HepG2 (cell line): ENCODE measurements at regions not wholly inside any gene's neighbourhood (a gene's known extent, or its start where the extent isn't known, plus 50 kb on each side); places are given as distances from the start of the nearest gene placed in this dataset.

Experiments
- ATAC-seq: fragments of 200-7000 bp; cut with Tn5 transposase; 3 replicates; pipeline ENCODE4 v1.9.1; 2020; ENCODE audit warnings: mild to moderate bottlenecking, moderate library complexity
- BruUV-seq: library from RNA; stranded (reverse); fragments of 400-500 nt; replicated peaks from 2 replicates; lab custom pipeline; 2021; lab: Mats Ljungman, UMichigan
- CTCF ChIA-PET: fragments of 300-600 bp; formaldehyde crosslinking; extraction: SDS; loops from one replicate; lab custom pipeline; 2021; ENCODE audit warnings: low total read pairs, inconsistent platforms, low intra/inter-chr PET ratio; lab: Yijun Ruan, JAX
- POLR2A ChIA-PET: fragments of 350-600 bp; sonication (Branson Sonifier 250); formaldehyde crosslinking; loops from one replicate; lab custom pipeline; 2020; ENCODE audit warnings: antibody characterized with exemption, inconsistent platforms; lab: Yijun Ruan, JAX
- DNase-seq: peaks from one replicate; pipeline ENCODE4 v3.0.0-alpha.2; 2015; ENCODE audit warnings: low spot score
- FAIRE-seq: peaks from 3 replicates; lab custom pipeline; 2011; peaks lifted over from hg19 to GRCh38; lab: Jason Lieb, UNC
- H2AFZ ChIP-seq: one replicate; pipeline ENCODE4 v1.6.1; 2011; ENCODE audit warnings: low read length, inconsistent platforms
- H3K27ac ChIP-seq: fragments of 300-600 bp; 3 replicates; pipeline ENCODE4 v1.8.0; 2011; ENCODE audit warnings: mixed run types, mild to moderate bottlenecking, mixed read lengths, low read length, inconsistent platforms; ENCODE audit not compliant: insufficient read depth; ENCODE audit errors: extremely low read length
- H3K27me3 ChIP-seq, 2 experiments: fragments of 200-600 bp in 1 of 2; 2 replicates in 1 of 2; 3 replicates in 1 of 2; pipeline versions ENCODE4 v1.6.0 to v1.8.0; 2011; ENCODE audit warnings: low read length in 2 of 2, mild to moderate bottlenecking in 2 of 2, moderate library complexity in 2 of 2, inconsistent platforms in 1 of 2; ENCODE audit not compliant: insufficient read depth in 2 of 2, control insufficient read depth in 1 of 2
- H3K36me3 ChIP-seq, 2 experiments: fragments of 200-600 bp in 1 of 2; replicated peaks in 1 of 2; 2 replicates in 1 of 2; 3 replicates in 1 of 2; pipeline versions ENCODE4 v1.5.1 to v1.8.0; 2011; ENCODE audit warnings: low read length in 2 of 2, inconsistent platforms in 1 of 2; ENCODE audit not compliant: insufficient read depth in 2 of 2, control insufficient read depth in 1 of 2
- H3K4me1 ChIP-seq: 2 replicates; pipeline ENCODE4 v1.5.1; 2012; ENCODE audit warnings: low read length, inconsistent platforms; ENCODE audit not compliant: insufficient read depth
- H3K4me2 ChIP-seq: 2 replicates; pipeline ENCODE4 v1.6.0; 2011; ENCODE audit warnings: low read depth, low read length, inconsistent platforms
- H3K4me3 ChIP-seq, 3 experiments: fragments of 200-600 bp in 1 of 3; sonication (generic), shearing (Covaris generic) in 1 of 3; replicated peaks in 1 of 3; 2 replicates each; pipeline ENCODE4 v1.5.1; 2011 to 2016; ENCODE audit warnings: low read length in 3 of 3, inconsistent platforms in 2 of 3, low read depth in 2 of 3, mild to moderate bottlenecking in 2 of 3, control low read depth in 1 of 3, mixed read lengths in 1 of 3; ENCODE audit not compliant: insufficient read depth in 1 of 3
- H3K79me2 ChIP-seq: one replicate; pipeline ENCODE4 v1.6.1; 2011; ENCODE audit warnings: low read length, inconsistent platforms; ENCODE audit not compliant: insufficient read depth
- H3K9ac ChIP-seq: 2 replicates; pipeline ENCODE4 v1.6.0; 2011; ENCODE audit warnings: mild to moderate bottlenecking, low read depth, low read length, inconsistent platforms; ENCODE audit not compliant: insufficient read depth
- H3K9me3 ChIP-seq: 2 replicates; pipeline ENCODE4 v1.5.1; 2012; ENCODE audit warnings: mild to moderate bottlenecking, low read length
- H4K20me1 ChIP-seq: 2 replicates; pipeline ENCODE4 v1.6.0; 2011; ENCODE audit warnings: inconsistent platforms, mild to moderate bottlenecking, low read length, moderate library complexity; ENCODE audit not compliant: insufficient read depth
- ASH2L ChIP-seq: fragments of 300-600, 200-600 bp; sonication (generic); IDR thresholded peaks from 2 replicates; pipeline ENCODE4 v1.7.0; 2017; ENCODE audit warnings: low read depth, mild to moderate bottlenecking, moderate library complexity, mixed read lengths, low read length; ENCODE audit not compliant: insufficient read length
- ESRRA ChIP-seq: sonication (generic); formaldehyde crosslinking; IDR thresholded peaks from 2 replicates; pipeline ENCODE4 v1.5.1; 2020; ENCODE audit warnings: mild to moderate bottlenecking, low read depth, missing genetic modification reagents
- GABPB1 ChIP-seq: IDR thresholded peaks from 2 replicates; pipeline ENCODE4 v1.6.1; 2016; ENCODE audit warnings: mild to moderate bottlenecking, missing genetic modification reagents, moderate library complexity, missing compliant biosample characterization
- HDAC2 ChIP-seq: sonication (generic); formaldehyde crosslinking; IDR thresholded peaks from 2 replicates; pipeline ENCODE4 v1.4.0; 2020; ENCODE audit warnings: missing genetic modification reagents
- IKZF1 ChIP-seq: fragments of 450-650 bp; IDR thresholded peaks from 2 replicates; pipeline ENCODE4 v1.7.1; 2016
- MAF1 ChIP-seq: sonication (generic); formaldehyde crosslinking; IDR thresholded peaks from 2 replicates; pipeline ENCODE4 v1.5.0; 2020; ENCODE audit warnings: missing genetic modification reagents, borderline replicate concordance
- MEF2D ChIP-seq: sonication (generic); formaldehyde crosslinking; IDR thresholded peaks from 2 replicates; pipeline ENCODE4 v1.5.1; 2020; ENCODE audit warnings: mild to moderate bottlenecking, missing genetic modification reagents
- PTBP1 ChIP-seq: fragments of 200-400 bp; formaldehyde crosslinking; IDR thresholded peaks from 2 replicates; pipeline ENCODE4 v1.6.1; 2018; ENCODE audit warnings: low read length, low read depth; ENCODE audit not compliant: poor library complexity, severe bottlenecking
- TBX2 ChIP-seq: sonication (generic); formaldehyde crosslinking; IDR thresholded peaks from 2 replicates; pipeline ENCODE4 v1.5.0; 2020; ENCODE audit warnings: missing genetic modification reagents, mild to moderate bottlenecking, borderline replicate concordance
- TGIF2 ChIP-seq: IDR thresholded peaks from 2 replicates; pipeline ENCODE4 v1.6.1; 2016; ENCODE audit warnings: control low read depth, missing compliant biosample characterization
- U2AF2 ChIP-seq: fragments of 200-400 bp; formaldehyde crosslinking; IDR thresholded peaks from 2 replicates; pipeline ENCODE4 v1.6.1; 2017; ENCODE audit warnings: low read depth, mild to moderate bottlenecking, low read length
- ZNF121 ChIP-seq: sonication (generic); formaldehyde crosslinking; IDR thresholded peaks from 2 replicates; pipeline ENCODE4 v1.5.0; 2020; ENCODE audit warnings: mild to moderate bottlenecking, missing genetic modification reagents
- ZNF256 ChIP-seq: sonication (generic); formaldehyde crosslinking; conservative IDR thresholded peaks from 2 replicates; pipeline ENCODE4 v1.4.0; 2020; ENCODE audit warnings: missing genetic modification reagents
- ZNF557 ChIP-seq: sonication (generic); formaldehyde crosslinking; IDR thresholded peaks from 2 replicates; pipeline ENCODE4 v1.4.0; 2020; ENCODE audit warnings: missing genetic modification reagents
- ZNF570 ChIP-seq: sonication (generic); formaldehyde crosslinking; IDR thresholded peaks from 2 replicates; pipeline ENCODE4 v1.4.0; 2020; ENCODE audit warnings: mild to moderate bottlenecking, missing genetic modification reagents, borderline replicate concordance
- ZNF607 ChIP-seq: sonication (generic); formaldehyde crosslinking; IDR thresholded peaks from 2 replicates; pipeline ENCODE4 v1.5.1; 2020; ENCODE audit warnings: missing genetic modification reagents, mild to moderate bottlenecking, borderline replicate concordance
- WGBS: methylation state at CpG from one replicate; pipeline ENCODE4 v1.1.6; 2017; ENCODE audit warnings: low lambda C conversion rate; 5-methylcytosine and 5-hydroxymethylcytosine counted together
- in situ Hi-C: cut with HindIII; loops from 2 replicates; pipeline ENCODE4 v1.10.0; 2017; ENCODE audit warnings: low pct_unique_long_range_greater_than_20kb; ENCODE audit not compliant: extremely low pct_ligation_motif_present
- intact Hi-C: fragments of 100-400 bp; cut with micrococcal nuclease; formaldehyde crosslinking; loops from one replicate; pipeline ENCODE4 v1.10.0; 2022; ENCODE audit not compliant: unreplicated experiment
- TF ChIP-seq, protein P1 (sequence below): sonication (generic); formaldehyde crosslinking; IDR thresholded peaks from 2 replicates; pipeline ENCODE4 v1.4.0; 2020; ENCODE audit warnings: low read depth, mild to moderate bottlenecking, missing genetic modification reagents
- TF ChIP-seq, protein P2 (sequence below): sonication (generic); formaldehyde crosslinking; IDR thresholded peaks from 2 replicates; pipeline ENCODE4 v1.4.0; 2020; ENCODE audit warnings: missing genetic modification reagents

DNA sequence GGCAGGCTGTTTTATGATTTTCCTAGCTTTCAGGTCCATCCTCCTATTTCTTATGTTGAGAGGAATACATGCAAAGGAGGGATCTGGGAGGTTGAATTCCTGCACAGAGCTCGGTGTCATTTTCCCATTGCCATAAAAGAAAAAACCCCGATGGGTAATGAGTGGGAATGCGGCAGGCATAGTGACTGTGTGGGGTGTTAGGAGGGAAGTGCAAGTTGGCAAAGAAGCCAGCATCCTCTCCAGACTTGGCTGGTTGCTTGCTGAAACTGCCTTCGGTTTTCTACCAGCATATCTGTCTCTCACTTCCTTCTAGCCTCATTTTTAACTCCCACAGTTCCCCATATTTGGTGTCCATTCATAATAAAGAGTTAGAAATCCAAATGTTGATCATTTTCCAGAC is 1046.1 kb downstream of the SLC6A15 start:
- Histone ChIP-seq H3K4me3 (no peak overlapping the region), H3K9me3 (peaks cover 4% of the 10 kb centered on the region; the same call in 1 of the 2 replicates), H3K4me1 (no peaks in the 10 kb centered on the region), H3K27me3 (no peaks in the 10 kb centered on the region; a peak in 1 of 5 replicates), H3K4me2 (no peak overlapping the region), H4K20me1 (no peaks in the 10 kb centered on the region), H3K79me2 (no peaks in the 10 kb centered on the region), H3K27ac (no peak overlapping the region), H3K9ac (no peak overlapping the region), H2AFZ (no peak overlapping the region), H3K36me3 (no peaks in the 10 kb centered on the region)
- 0% methylated on average over 4 of the region's 4 CpGs for WGBS
- DNase-seq: no peak
- no peak for TF ChIP-seq TGIF2
- TF ChIP-seq, protein P1, sequence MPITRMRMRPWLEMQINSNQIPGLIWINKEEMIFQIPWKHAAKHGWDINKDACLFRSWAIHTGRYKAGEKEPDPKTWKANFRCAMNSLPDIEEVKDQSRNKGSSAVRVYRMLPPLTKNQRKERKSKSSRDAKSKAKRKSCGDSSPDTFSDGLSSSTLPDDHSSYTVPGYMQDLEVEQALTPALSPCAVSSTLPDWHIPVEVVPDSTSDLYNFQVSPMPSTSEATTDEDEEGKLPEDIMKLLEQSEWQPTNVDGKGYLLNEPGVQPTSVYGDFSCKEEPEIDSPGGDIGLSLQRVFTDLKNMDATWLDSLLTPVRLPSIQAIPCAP (CRISPR knock-in tag): no peak
- no peak for TF ChIP-seq ZNF570
- FAIRE-seq: no peak
- BruUV-seq: no TSS peak
- ChIA-PET CTCF (no interaction called here), POLR2A (no interaction called here)
- intact Hi-C loops (no loop called here), in situ Hi-C loops (no loop called here)
- ATAC-seq: no peak

DNA sequence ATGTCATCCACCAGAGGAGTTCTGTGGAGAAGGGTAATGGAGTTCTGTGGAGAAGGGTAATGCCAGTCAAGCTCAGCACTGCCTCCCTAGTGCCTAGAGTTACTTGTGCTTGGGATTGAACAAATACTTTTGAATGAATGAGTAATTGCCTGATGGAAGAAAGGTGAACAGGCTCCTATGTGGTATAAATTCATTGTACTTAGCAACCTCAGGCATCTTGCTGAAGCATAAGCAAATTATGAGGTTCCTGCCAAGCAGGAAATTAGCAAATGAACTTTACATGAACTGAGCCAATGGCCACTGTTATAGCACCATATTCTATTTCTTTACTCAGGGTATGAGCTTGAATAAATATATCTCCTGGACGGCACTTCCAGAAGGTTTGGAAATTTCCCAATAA is 1047.2 kb downstream of the SLC6A15 start:
- H3K4me2 ChIP-seq: no peak overlapping the region
- FAIRE-seq (no peak), DNase-seq (no peak), ATAC-seq (no peak)
- no peaks in the 10 kb centered on the region for H3K36me3 ChIP-seq
- no peak overlapping the region for H2AFZ ChIP-seq
- H4K20me1 ChIP-seq: no peaks in the 10 kb centered on the region
- 0% methylated on average over 1 of the region's 1 CpG for WGBS
- no peak overlapping the region for H3K9ac ChIP-seq
- H3K27ac ChIP-seq: no peak overlapping the region
- H3K4me3 ChIP-seq: no peak overlapping the region
- no peaks in the 10 kb centered on the region for H3K79me2 ChIP-seq
- CTCF ChIA-PET: no interaction called here
- H3K27me3 ChIP-seq: no peaks in the 10 kb centered on the region
- TF ChIP-seq U2AF2 (no peak), ZNF121 (no peak), PTBP1 (no peak), MEF2D (CRISPR knock-in tag) (no peak), ASH2L (no peak), IKZF1 (no peak), TBX2 (CRISPR knock-in tag) (no peak), MAF1 (no peak), GABPB1 (CRISPR knock-in tag) (no peak), ZNF256 (no peak), HDAC2 (CRISPR knock-in tag) (no peak), ZNF607 (CRISPR knock-in tag) (no peak), ZNF557 (CRISPR knock-in tag) (no peak), ESRRA (no peak)
- TF ChIP-seq, protein P2, sequence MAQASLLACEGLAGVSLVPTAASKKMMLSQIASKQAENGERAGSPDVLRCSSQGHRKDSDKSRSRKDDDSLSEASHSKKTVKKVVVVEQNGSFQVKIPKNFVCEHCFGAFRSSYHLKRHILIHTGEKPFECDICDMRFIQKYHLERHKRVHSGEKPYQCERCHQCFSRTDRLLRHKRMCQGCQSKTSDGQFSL (CRISPR knock-in tag): no peak
- intact Hi-C loops: no loop called here
- POLR2A ChIA-PET: no interaction called here
- H3K9me3 ChIP-seq: peaks cover 5% of the 10 kb centered on the region
- H3K4me1 ChIP-seq: no peaks in the 10 kb centered on the region
- in situ Hi-C loops: no loop called here
- BruUV-seq: no TSS peak
